IPS-15b (cell line): ENCODE measurements at regions not wholly inside any gene's neighbourhood (a gene's known extent, or its start where the extent isn't known, plus 50 kb on each side); places are given as distances from the start of the nearest gene placed in this dataset.

Experiments
- H3K27me3 ChIP-seq: one replicate; pipeline ENCODE4 v1.6.1; 2013; ENCODE audit warnings: low read length; ENCODE audit not compliant: control insufficient read depth, insufficient read depth
- H3K36me3 ChIP-seq: one replicate; pipeline ENCODE4 v1.6.1; 2013; ENCODE audit warnings: low read length; ENCODE audit not compliant: control insufficient read depth, insufficient read depth
- H3K4me1 ChIP-seq: one replicate; pipeline ENCODE4 v1.6.1; 2013; ENCODE audit warnings: mild to moderate bottlenecking, low read length; ENCODE audit not compliant: control insufficient read depth, insufficient read depth
- H3K4me3 ChIP-seq: one replicate; pipeline ENCODE4 v1.5.1; 2013; ENCODE audit warnings: low read depth, low read length
- H3K9ac ChIP-seq: one replicate; pipeline ENCODE4 v1.6.1; 2013; ENCODE audit warnings: low read depth, mild to moderate bottlenecking, low read length
- H3K9me3 ChIP-seq: one replicate; pipeline ENCODE4 v1.6.1; 2013; ENCODE audit warnings: mild to moderate bottlenecking, low read length; ENCODE audit not compliant: control insufficient read depth, insufficient read depth

DNA sequence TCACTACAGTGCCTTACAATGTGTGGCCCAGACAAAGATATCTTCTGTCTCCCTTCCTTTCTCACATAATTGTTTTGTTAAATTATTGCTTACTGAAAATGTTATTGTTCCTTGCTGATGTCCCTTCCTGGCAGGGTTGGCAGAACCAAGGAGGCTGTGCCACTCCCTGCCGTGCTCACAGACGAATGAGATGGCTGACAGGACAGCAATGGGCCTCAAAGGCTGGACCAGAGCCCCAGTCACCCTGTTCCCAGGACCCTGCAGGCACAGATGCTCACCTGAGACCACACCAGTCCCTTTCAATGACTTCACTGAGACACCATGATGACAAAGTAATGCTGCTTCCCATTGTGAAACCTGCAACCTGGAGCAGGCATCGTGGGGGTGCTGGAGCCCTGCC, 375.1 kb downstream of the HACE1 start:
- no peaks in the 10 kb centered on the region for H3K9me3 ChIP-seq
- no peak overlapping the region for H3K4me3 ChIP-seq
- H3K36me3 ChIP-seq: no peaks in the 10 kb centered on the region
- no peak overlapping the region for H3K9ac ChIP-seq
- H3K27me3 ChIP-seq: no peaks in the 10 kb centered on the region
- no peaks in the 10 kb centered on the region for H3K4me1 ChIP-seq

DNA sequence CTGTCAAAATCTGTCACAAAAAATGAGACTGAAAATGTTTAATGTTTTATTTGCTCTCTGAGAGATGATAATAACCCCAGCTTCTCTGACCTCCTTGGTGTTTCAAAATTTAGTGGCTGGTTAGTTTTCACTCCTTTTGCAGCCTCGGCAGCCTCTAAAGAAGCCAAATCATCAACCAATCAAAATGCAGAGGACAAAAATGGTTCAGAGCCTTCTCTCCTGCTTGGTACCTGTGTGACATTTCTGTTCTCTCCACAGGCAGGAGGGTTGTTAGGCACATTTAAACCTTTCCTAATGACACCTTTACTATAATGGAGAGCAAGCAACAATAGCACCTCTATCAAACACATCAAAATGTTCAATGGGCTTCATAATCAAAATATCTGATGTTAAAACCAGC, 375.5 kb downstream of the HACE1 start:
- Histone ChIP-seq H3K36me3 (no peaks in the 10 kb centered on the region), H3K27me3 (no peaks in the 10 kb centered on the region), H3K9me3 (no peaks in the 10 kb centered on the region), H3K4me1 (no peaks in the 10 kb centered on the region), H3K4me3 (no peak overlapping the region), H3K9ac (no peak overlapping the region)

DNA sequence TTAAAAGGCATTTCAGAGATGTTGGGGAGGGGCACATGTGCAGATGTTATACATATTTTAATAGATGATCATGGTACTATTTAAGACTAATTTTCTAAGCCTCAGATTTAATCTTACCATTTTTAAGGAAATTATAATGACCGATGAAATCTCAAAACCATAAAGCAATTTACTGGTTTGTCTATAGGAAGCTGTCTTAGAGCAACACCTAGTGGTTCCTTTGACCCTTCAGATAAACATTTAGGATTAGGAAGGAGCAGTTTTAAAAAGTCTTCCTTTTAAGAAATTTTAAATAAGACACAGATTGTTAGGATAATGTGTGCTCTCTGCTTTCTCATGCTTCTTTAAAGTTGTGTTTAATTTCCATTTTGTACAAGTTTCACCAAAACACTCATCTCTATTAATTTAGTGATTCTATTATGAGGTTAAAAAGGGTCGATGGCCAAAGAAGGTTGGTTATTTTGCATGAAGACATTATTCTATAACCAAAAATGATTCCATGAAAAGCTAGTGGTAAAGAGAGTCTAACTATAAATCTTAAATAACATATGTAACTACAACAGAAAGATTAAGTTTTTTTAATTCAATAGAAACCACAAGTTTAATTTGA, 376.4 kb downstream of the HACE1 start:
- no peaks in the 10 kb centered on the region for H3K36me3 ChIP-seq
- no peaks in the 10 kb centered on the region for H3K27me3 ChIP-seq
- H3K9me3 ChIP-seq: no peaks in the 10 kb centered on the region
- no peaks in the 10 kb centered on the region for H3K4me1 ChIP-seq
- no peak overlapping the region for H3K4me3 ChIP-seq
- no peak overlapping the region for H3K9ac ChIP-seq

DNA sequence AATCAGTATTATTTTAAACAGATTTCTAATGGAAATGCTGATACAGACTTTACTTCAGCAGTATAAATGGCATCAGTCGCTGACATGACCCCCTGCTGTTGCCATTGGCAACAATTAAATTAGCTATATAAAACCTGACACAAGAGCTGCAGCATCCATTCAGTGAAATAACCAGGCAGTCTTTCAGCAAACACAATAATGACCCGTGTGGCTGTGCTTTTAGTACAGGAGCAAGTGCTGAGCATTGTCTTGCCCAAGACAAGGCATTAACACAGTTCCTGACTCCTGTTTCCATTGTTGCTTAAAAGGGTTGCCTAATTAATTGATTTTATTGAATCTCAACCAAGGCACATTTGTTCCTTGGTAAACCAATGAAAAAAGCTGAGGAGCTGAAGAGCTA, 382.1 kb downstream of the HACE1 start:
- H3K36me3 ChIP-seq: no peaks in the 10 kb centered on the region
- H3K4me1 ChIP-seq: peaks cover 2% of the 10 kb centered on the region
- H3K4me3 ChIP-seq: no peak overlapping the region
- H3K9ac ChIP-seq: no peak overlapping the region
- no peaks in the 10 kb centered on the region for H3K27me3 ChIP-seq
- no peaks in the 10 kb centered on the region for H3K9me3 ChIP-seq

DNA sequence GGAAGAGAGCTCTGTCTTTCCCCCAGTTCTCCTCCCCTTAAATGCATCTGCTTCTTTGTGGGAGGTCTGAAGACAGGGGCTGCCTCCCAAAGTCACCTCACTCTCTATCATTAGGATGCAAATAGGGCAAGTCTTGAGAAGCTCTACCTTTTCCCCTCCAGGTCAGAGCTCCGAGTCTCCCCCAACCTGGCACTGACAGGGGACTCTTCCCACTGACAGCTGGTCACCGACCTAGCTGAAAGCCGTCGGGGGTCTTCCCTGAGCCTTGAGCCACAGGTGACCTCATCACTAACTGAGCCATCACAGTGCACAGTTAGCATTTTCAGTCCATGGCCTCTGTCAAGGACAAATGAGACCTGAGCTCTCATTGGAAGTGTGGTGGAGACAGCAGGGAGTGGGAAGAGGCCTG, 386.7 kb downstream of the HACE1 start:
- Histone ChIP-seq H3K9ac (no peak overlapping the region), H3K9me3 (no peaks in the 10 kb centered on the region), H3K36me3 (no peaks in the 10 kb centered on the region), H3K27me3 (no peaks in the 10 kb centered on the region), H3K4me1 (peaks cover 10% of the 10 kb centered on the region), H3K4me3 (no peak overlapping the region)

DNA sequence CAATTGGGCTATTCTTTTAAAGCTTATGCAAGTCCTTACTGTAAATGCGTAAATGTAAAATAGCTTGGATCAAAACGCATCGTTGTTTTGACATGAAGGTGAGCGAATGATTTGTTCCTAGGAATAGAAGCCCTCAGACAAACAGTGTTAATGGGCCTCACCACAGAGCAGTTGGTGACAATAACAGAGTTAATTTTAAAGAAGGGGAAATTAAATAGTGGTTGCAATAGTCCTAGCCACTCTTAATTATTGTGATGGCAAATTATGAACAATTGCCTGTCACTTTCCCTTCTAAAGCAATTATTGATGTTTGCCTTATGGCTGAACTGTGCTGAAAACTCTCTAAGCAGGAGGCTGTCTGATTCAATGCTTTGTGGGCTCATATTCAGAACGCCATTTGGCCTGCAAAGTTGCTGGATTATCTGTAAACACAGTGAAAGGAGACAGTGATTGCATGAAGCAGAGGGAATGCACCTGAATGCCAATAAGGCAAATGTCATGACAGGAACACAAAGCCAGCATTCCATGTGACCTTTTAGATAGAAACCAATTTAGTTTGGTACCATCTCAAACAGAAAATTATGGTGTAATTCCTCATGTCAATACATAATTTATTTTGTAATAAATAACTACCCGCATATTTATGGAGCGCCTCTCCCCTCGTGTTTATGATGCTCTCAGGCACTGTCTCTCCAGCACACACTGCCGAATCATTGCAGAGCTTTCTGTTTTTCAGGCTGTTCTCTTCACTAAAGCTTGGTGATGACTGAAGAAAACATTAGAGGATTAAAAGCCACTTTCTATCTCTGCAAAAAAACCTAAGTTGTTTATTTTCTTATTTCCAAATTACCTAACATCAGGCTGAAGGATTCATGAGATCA, 387.5 kb downstream of the HACE1 start:
- Histone ChIP-seq H3K9me3 (no peaks in the 10 kb centered on the region), H3K36me3 (no peaks in the 10 kb centered on the region), H3K4me3 (no peak overlapping the region), H3K9ac (no peak overlapping the region), H3K4me1 (peaks cover 10% of the 10 kb centered on the region), H3K27me3 (no peaks in the 10 kb centered on the region)

DNA sequence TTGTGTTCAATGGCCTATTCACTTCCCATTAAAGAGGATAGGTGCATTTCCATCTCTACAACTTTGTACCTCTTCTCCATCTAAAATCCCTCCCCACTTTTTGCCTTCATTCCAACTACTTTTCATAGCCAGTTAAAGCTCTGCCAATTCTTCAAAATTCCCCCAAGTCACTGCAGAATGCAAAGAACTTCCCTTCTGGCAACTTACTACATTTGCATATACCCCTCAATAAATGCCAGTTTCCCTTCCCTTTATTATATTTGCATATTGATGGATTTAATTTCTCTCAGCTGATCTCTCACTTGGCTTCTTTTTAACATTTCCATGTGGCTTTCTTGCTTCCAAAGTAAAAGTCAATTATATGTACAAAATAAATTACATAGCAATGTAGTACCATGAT, 393.4 kb downstream of the HACE1 start:
- Histone ChIP-seq H3K4me3 (no peak overlapping the region), H3K9me3 (no peaks in the 10 kb centered on the region), H3K4me1 (no peaks in the 10 kb centered on the region), H3K36me3 (no peaks in the 10 kb centered on the region), H3K9ac (no peak overlapping the region), H3K27me3 (no peaks in the 10 kb centered on the region)

DNA sequence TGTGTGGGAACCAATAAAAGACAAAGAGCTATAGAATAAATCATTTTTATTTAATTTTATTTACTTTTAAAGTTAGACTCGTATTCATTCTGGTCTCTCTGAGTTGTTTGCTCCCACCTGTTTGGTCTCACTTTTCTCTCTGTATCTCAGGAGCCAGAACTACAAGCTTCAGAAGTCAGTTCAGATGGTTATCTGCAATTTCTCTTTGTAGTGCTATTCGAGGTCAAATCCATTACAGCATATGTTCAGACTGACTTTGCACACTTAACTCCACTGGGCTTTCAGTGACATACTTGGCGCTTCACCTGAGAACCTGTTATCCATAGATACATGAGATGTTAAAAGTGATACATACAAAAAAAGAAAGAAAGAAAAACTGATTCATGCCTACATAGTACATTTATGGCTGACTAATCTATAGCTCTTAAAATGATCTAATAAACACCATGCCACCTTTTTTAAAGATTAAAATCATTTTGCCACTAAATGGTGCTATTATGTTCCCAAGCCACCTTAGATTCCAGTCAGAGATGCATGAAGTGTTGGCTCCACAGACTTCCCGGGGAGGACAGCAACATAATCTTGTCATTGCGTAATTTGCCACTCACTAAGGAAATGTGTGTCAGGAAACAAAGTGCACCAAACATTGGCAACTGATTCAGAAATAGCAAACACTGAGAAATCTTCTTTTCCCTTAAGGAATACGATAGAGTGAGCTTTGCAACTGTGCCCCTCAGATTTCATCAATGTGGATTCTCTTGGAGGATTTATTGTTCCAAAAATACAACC, 396.7 kb downstream of the HACE1 start:
- no peaks in the 10 kb centered on the region for H3K27me3 ChIP-seq
- no peak overlapping the region for H3K4me3 ChIP-seq
- no peaks in the 10 kb centered on the region for H3K4me1 ChIP-seq
- H3K9me3 ChIP-seq: no peaks in the 10 kb centered on the region
- no peaks in the 10 kb centered on the region for H3K36me3 ChIP-seq
- no peak overlapping the region for H3K9ac ChIP-seq

DNA sequence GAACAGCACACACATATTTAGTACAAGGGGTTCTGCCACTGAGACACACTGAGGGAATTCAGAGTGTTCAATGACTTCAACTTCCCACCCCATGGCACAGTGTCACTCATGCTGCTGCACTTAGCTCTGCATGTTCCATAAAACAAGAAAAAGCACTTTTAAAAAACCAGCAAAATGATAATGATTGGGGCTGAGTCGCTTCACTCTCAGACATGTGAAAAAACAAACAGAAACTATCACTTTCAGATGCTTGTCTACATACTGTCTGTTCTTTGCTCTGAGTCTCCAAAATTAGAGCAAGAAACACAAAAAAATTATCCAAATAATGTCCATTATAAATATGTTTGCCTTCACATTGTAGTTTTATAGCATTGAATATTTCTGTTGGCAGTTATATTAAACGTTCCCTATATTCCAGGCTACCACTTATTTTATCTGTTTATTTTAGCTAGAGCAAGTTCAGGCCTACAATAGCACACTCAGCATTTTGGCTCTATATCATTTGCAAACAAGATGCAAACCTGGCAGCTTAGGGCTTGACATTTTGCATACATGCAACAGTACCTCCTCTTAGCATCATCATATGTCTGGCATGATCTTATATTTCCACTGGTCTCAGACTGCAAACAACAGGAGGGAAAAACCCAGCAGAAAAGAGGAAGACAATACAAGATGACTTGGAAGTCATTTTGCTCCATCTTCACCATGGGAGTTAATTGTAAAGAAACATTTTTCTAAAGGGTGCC, 398.8 kb downstream of the HACE1 start:
- no peaks in the 10 kb centered on the region for H3K4me1 ChIP-seq
- no peak overlapping the region for H3K9ac ChIP-seq
- H3K4me3 ChIP-seq: no peak overlapping the region
- H3K9me3 ChIP-seq: no peaks in the 10 kb centered on the region
- H3K36me3 ChIP-seq: no peaks in the 10 kb centered on the region
- no peaks in the 10 kb centered on the region for H3K27me3 ChIP-seq

DNA sequence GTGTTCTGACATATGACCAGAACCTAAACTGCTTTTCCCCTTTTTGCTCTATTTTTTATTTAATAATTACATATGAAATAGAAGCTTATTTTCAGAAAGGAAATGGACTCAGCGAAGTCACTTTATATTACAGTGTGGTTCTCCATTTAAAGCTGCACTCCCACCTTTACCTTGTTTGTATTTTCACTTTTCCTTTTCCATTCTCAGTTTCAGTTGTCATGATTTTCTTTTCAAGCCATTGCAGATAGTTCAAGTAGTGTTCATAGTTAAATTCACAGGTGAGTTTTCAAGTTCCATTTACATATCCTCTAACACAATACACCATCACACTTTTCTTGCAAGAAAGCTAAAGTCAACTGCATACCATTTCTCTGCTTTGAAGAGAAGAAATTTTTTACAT, 400.2 kb downstream of the HACE1 start:
- Histone ChIP-seq H3K4me3 (no peak overlapping the region), H3K9ac (no peak overlapping the region), H3K27me3 (no peaks in the 10 kb centered on the region), H3K4me1 (no peaks in the 10 kb centered on the region), H3K9me3 (no peaks in the 10 kb centered on the region), H3K36me3 (no peaks in the 10 kb centered on the region)

DNA sequence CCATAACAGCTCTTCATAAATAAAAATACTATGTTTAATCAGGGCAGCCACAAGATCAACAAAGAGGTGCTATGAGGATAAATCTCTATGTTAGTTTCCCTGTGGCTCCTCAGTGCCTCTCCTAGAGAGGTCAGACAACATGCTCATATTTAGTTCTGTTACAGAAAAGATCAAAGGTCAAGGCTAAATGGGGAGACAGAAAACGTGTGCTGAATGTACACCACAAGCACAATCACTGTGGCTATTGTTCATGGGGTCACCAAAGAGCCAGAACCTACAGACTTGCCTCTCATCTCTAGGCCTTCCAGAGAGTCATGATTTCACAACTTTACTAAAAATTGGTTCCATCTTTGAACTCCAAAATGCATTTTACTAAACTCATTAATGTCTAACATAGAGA, 409.8 kb downstream of the HACE1 start:
- no peak overlapping the region for H3K9ac ChIP-seq
- no peaks in the 10 kb centered on the region for H3K9me3 ChIP-seq
- H3K4me1 ChIP-seq: no peaks in the 10 kb centered on the region
- H3K36me3 ChIP-seq: no peaks in the 10 kb centered on the region
- H3K27me3 ChIP-seq: no peaks in the 10 kb centered on the region
- no peak overlapping the region for H3K4me3 ChIP-seq
